ENCODE measurements at regions not wholly inside any gene's neighbourhood (a gene's known extent, or its start where the extent isn't known, plus 50 kb on each side); places are given as distances from the start of the nearest gene placed in this dataset.

DNA sequence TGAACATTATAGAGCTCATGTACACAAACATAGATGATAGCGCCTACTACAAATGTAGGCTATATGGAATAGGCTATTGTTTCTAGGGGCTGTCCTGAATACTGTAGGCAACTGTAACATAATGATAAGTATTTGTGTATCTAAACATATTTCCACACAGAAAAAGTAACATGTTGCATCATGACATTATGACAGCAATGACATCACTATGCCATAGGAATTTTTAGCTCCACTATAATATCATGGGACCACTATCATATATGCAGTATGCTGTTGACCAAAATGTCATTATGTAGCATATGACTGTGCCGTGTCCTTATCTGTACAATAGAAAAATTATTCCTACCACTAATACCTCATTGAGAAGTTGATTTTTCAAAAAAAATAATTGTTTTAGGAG, 96.7 kb upstream of the SSTR1 start:
- DNase-seq (ENCODE audit: low spot score): no peak

DNA sequence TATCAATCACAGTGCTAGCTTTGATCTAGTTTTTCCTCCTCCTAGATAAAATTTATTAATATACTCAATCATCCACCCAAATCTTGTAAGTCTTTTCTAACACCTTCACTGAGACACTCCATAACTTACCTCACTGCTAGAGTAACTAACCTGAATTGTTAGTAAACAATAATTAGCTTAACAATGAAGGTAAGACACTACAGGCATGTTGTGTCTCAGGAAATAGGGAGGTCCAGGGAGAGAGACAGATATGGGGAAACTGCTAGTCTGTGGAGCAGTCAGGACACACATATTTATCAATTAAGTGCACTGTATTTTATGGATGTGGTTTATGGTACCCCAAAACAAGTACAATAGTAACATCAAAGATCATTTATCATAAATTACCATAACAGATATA, 94.2 kb upstream of the SSTR1 start:
- no peak for DNase-seq (ENCODE audit: low spot score)

DNA sequence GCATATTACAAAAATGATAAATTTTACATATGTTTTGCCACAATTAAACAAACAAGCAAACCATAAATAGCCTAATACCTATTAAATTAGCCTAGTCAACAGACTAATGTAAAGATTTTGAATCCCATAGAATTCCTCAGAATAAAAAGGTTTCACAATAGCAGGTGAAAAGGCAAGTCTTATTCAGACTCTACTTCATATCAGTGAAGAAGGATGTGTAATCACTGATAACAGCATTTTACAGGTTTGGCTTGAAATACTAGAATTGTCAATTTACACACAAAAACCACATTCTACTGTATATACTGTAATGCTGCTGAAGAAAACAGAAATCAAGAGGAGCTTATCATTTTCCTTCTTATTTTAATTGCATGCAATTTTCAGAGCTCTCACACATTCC, 90.8 kb upstream of the SSTR1 start:
- DNase-seq (ENCODE audit: low spot score): no peak

DNA sequence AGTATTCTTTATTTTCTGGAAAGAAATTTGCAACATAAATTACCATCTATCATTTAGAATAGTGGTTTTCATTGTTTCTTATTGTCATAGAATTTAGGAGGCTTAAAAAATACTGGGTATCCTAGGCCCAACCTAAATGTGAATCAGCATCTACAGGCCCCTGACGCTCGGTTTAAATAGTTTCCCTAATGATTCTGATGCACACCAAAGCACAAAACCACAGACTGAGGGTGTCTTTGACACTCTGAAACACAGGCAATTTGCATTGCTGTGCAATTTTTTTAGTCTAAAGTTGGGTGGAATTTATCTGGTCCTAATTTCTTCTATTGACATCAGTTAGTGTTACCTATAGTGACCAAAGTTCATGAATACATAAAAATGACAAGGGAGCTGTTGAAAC, 87.6 kb upstream of the SSTR1 start:
- DNase-seq (ENCODE audit: low spot score): no peak

DNA sequence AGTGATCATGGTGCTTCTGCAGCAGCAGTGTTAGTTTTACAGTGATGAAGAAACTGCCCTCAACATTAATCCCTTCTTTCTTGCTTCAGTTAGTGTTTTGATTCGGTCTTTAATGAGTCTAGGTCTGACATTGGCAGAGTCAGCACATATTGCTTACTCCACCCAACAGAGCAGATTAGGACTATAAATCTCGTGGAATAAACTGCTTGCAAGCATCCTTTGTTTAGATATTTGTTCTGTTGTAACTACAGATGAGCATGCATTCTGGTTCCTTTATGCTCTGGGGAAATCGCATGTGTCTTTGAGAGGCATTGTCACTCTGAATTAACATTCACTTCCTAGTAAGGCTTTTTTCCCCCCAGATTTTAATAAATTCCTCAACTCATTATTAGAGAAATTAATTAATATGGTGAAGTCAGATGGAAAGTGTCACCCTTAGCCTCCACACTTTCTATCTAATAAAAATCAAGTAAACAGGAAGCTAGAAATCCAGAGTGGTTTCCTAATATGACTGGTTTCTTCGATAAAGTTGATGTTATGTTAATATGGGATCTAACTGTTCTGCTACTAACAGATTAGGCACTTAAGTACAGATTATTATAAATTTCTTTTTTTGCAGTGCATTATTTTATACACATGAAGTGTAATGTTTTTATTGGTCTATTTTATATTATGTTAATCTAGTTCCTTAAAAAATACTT, 86.2 kb upstream of the SSTR1 start:
- no peak for DNase-seq (ENCODE audit: low spot score)

DNA sequence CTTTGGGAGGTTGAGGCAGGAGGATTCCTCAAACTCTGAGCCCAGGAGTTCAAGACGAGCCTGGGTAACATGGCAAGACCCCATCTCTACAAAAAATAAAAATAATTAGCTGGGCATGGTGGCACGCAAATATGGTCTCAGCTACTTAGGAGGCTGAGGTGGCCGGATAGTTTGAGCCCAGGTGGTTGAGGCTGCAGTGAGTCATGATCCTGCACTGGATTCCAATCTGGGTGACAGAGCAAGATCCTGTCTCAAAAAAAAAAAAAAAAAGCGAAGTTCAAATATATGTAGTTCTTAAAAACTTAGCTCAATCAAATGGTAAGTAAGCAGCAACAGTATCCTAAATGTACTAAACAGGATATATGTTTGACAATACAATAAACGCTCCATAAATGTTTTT, 85.5 kb upstream of the SSTR1 start:
- peak; percentile 59 for DNase-seq (ENCODE audit: low spot score)

DNA sequence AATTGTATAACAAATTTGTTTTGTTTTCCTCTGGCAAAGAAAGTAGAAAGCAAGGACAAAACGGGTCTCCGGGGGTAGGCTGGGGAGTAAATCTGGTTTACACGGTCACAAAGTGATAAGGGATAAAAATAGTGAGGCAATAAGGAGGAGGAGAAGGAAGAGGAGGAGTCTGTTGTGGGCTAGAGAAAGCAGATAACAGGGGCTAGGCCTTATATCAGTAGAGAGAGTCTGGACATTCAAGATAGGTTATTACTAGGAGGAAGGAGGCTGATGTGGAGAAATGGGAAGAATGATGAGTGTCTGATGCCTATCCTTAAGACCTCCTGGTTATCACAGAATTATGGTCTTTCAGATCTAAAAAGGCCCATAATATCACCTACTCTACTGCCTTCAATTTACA, 83.2 kb upstream of the SSTR1 start:
- DNase-seq (ENCODE audit: low spot score): no peak

DNA sequence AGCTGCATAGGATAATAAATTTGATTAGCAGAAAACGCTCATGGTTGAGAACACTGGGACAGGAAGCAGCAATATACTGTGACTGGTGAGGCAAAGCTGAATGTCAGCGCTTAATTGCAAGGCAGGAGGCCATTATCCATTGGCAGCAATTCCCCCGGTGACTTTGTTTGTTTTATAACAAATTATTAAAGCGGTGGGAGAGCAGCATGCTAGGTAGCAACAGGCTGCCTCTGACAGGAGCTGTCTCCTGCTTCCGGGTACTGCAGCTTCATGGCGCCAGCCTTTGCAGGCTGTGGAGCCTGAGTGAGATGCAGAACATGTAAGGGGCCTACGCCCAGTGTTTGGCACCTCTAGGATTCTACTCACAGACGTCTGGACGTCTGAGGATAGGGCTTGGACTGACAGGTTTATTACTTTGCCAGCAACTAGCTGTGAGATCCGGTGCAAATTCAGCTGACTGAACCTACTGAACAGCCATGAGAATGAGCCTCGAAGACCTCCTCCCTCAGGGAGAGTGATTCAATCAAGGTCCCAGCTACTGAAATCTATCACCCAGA, 82.1 kb upstream of the SSTR1 start:
- peak; percentile 60 for DNase-seq (ENCODE audit: low spot score)

DNA sequence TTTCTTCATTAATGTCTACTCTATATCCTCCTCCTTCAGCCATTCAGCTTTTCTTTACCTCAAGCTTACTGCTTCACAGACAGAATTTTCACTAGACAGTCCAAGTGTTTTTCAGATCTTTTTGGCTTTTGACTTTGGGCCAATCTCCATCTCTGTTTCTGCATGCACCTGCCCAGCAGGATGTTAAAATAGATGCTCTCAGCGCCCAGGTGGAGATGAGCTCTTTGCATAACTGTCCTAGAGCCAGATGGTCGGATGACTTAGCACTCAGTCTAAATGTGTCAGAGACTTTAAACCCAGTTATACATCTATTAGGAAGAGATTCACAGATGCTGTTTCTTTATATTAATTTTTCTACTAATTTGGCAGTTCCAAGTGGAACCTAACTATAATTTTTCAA, 80.3 kb upstream of the SSTR1 start:
- DNase-seq (ENCODE audit: low spot score): no peak

DNA sequence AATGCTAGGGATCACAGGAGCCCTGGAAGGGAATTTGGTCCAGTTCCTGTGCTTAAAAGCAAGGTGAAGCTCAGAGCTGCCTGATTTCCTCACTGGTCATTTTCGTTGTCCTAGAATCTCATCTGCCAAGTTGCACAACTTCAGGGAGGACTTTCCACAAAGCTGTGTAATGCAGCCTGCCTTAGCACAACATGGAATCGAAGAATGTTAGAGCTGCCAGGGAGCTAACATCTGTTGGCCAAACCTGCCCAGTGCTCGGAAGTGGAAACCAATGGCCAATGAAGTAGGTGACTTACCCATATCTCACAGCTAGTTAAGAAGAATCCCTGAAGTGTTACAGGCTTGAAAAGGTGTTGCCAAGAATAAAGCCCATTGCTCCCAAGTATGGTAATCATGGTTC, 79.9 kb upstream of the SSTR1 start:
- no peak for DNase-seq (ENCODE audit: low spot score)

DNA sequence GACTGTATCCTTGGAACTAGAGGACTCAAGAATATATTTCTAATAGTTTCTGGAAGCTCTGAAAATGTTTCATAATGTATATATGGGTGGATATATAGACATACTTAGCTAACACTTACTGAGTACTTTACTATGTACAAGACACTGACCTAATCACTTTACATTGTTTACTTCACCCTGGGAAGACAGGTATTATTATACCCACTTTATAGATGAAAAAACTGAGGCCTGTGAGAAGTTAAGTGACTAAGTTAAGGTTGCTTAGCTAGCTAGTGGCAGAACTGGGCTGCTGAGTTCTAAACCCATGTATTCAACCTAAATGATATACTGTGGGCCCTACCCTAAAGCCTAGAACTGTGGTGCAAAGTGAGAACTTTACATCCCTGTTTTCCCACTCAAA, 79.1 kb upstream of the SSTR1 start:
- DNase-seq (ENCODE audit: low spot score): no peak

DNA sequence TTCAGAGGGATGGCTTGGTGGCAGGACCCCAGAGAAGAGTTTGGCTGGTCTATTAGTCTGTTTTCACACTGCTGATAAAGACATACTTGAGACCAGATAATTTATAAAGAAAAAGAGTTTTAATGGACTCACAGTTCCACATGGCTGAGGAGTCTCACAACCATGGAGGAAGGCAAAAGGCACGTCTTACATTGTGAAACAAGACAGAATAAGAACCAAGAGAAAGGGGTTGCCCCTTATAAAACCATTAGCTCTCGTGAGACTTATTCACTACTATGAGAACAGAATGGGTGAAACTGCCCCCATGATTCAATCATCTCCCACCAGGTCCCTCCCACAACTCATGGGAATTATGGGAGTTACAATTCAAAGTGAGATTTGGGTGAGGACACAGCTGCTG, 78.5 kb upstream of the SSTR1 start:
- DNase-seq (ENCODE audit: low spot score): no peak

DNA sequence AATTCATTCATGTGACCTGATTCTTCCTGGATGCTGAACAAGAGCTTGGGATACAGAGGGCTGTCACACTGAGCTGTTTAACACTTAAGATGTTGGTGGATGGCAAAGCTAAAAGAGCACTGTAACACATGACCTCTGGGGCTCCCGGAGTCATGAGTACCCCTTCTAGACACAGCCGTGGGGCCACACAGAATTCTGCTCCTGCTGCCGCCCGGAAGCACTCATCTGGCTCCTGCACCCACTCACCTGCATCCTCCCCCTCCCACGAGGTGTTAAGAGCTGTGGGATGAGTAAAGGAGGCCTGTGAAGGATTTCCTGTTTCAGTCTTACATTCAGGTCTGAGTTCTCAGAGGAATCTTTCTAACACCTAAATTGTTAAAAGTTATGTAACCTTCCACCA, 78.0 kb upstream of the SSTR1 start:
- DNase-seq (ENCODE audit: low spot score): no peak

DNA sequence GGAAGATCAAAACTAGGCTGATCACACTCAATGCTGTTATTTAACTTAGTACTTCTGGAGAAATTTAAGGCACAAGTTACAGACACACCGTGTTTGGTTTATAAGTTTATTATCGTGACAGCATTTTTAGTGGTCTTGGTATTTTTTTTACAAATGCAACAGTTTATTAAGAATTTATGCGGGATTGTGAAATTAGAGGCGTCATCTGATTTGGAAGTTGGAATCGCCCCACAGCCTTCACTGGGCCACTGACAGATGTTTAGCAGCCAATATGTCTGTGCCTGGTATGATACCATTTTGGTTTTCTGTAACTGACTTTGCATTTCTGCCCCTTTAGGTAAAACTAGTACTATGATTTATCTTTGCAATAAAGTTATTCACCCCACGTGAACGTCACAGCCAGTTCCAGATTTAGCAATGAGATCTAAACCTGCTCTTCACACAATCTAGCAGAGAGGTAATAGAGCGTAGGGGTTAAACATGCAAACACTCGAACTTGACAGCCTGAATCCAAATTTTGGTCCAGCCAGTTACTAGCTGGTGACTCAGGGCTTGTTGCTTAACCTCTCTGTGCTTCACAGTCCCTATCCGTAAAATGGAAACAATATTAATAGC, 73.2 kb upstream of the SSTR1 start:
- no peak for DNase-seq (ENCODE audit: low spot score)

DNA sequence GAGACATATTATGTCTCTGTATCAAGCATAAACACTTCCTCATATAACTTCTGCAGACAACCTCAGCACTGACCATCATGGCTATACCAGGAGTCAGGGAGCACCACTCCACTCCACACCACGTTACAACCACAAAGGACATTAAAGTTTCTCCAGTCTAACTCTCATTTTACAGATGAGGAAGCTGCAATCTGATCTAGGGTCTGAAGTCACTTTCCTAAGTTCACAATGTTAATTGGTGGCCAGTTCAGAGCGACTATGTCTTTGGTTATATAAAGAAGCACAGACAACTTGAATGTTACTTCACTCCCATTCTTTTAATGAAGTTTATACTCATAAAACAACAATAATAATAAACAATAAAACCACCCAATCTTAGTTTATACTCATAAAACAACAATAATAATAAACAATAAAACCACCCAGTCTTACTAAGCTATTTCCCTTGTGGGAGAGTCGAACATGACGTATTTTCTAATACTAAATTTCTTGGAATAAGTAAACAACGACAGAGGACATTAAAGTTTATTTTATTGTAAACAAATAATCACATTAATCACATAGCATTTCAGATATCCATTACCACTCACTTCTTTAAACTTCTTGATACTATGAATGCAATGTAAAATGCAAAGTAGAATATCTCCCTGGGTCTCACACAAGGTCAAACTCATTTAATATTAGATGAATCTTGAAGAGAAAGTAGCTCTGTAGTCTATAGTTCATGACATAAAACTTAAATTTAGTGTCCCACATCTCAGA, 72.4 kb upstream of the SSTR1 start:
- no peak for DNase-seq (ENCODE audit: low spot score)

DNA sequence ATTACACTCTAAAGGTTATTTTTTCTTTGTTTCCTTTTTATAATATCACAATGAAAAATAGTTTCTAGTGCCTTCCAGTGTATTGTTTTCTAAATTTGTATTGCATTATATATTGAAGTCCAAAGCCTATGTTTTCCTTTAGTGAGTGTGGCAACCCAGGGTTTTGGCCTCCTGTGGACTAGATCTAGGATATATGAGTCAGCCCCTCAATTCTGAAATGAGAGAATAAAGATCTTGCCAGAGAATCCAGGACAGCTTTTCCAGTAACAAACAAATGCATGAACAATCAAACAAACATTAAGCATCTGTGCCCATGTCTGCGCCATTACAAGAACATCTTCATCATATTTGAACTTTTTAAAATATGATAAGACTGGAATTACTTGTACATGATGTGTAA, 70.7 kb upstream of the SSTR1 start:
- DNase-seq (ENCODE audit: low spot score): no peak

DNA sequence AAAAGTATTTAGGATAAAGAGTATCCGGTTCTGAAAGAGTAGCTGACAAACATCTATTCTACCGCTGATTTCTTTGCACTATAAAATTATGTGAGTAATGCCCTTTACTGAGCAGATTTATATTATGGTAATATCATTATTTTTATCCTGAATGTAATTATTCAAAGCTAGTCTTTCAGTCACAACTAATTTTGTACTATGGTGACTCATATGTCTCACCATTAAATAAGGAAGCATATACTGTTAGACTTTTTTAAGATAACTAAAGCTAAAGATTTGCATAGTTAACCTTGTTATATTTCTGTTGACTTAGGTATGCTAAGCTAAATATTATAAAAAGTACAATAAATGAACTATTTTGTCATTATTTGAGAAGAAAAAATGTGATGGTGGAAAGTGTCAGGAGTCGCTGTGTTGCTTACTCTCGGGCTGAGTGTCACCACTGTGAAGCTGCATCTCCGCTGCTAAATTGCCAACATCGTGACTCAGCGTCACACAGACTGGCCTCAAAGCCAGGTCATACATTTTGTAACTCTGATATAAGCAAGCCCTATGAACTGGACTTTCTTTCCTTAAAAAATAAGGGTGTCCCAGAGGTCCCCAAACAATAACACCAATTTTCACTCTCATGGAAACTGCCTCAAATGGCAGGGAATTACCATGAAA, 69.1 kb upstream of the SSTR1 start:
- DNase-seq (ENCODE audit: low spot score): no peak

DNA sequence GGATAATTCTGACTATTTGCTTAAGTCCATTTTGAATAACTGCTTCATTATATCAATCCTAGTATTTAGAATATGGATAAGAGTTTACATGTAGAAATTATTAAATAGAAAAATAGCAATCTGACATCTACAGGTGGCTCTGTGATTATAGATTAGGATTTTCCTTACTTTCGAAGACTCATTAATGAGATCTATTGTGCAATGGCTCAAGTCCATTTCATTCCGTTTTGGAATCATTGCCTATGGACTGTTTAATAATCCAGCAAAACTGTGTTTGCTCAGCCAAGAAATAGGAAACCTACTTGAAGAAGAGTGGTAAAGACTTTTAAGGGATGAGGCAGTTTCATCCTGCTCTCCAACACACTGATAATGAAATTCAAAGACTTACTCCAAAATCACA, 67.8 kb upstream of the SSTR1 start:
- no peak for DNase-seq (ENCODE audit: low spot score)

DNA sequence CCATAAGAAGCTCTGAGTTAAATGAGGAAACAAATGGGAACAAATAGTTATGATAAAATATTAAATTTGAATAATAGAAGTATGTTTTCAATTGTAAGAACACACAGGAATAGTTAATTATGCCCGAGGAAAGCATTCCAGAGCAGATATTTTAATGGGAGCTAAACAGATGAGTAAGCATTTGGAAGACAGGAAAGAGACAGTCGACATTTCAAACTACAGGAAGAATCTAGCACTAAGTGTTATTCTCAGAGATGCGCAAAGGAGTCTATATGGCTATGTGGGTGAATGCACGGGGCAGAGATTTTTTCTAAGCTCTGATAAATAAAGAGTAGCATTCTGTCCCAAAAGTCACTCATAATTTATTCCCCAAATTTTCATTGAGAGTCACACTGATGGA, 64.5 kb upstream of the SSTR1 start:
- DNase-seq (ENCODE audit: low spot score): no peak

DNA sequence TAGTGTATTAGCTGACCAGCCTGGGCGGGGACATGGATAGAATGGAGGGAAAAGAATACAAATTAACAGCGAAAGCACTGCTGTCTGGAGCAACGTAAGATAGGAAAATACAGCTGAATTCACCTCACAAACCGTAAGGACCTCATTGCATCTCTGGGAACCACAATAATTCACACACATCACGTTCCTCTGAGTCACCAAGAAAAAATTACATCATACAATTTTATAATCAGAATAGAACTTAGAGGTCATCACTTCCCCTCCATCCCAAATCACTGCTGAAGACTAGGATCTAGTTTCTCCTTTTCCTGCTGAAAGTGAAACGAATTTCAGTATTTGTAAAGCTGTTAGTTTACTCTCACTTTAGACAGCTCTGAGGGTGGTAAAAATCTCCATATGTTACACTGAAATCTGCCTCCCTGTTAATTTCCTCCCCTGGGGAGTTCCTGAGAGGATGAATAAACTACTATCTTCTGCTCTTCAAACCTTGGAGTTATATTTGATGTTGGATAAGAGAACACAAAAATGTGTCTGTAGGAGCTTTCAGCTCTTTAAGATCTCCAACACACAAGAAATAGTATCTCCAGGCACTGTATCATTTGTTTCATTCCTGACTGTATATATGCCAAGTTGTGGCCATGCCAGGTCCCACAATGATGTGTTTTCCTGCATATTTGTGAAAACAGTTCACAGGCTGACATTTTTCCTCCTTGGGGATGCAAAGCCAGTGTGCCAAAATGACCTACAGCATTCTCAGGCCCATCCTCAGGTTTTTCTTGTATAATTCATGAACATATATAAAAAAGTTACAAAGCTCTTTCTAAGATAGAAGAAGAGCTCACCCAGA, 63.8 kb upstream of the SSTR1 start:
- peak; percentile 50 for DNase-seq (ENCODE audit: low spot score)

DNA sequence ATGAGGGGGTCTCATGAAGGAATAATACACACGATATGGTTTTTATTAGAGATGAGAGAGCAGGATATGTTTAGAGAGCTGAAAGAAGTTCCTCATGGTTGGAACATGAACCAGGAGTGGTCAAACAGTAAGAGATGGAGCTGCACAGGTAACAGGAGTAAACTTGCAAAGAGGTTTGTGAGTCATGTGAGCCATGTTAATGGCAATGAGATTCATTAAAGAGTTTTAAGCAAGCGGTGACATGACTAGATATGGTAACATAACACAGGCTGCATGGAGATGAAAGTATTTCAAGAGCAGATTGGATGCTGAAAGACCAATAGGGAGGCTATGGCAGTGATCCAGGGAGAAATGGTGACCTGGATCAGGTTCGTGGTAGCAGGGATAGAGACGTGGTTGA, 62.6 kb upstream of the SSTR1 start:
- DNase-seq (ENCODE audit: low spot score): no peak

DNA sequence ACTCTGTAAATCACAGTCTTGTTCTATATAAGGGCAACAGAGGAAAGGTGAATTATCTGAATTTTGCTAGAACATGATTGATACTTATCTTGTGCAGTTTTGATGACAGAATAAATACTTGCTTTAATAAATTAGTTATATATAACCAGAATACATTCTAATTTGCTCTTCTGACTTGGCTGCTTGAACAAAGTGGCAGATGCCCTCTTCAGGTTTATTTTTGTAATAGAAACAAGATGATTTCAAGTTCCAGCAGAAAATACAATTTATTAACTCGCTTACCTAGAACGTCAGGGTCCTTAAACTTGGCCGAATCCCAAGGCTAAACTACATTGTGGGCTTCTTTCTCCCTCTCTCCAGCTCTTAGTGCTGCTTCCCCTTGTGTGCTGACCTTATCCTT, 57.6 kb upstream of the SSTR1 start:
- no peak for DNase-seq (ENCODE audit: low spot score)
